ENCODE measurements at regions not wholly inside any gene's neighbourhood (a gene's known extent, or its start where the extent isn't known, plus 50 kb on each side); places are given as distances from the start of the nearest gene placed in this dataset.

GRCh38 chr13:51518827-51519226, 65.4 kb upstream of the WDFY2 start:
- TF ChIP-seq EZH2 (IDR thresholded peaks at IDR 0.05; ENCODE audit: low read depth, low read length, severe bottlenecking) (no peak), POLR2A (IDR thresholded peaks at IDR 0.05; ENCODE audit: control extremely low read depth in 1 of 2, low read depth in 2 of 2, low read length in 2 of 2) (no peak), CTCF (IDR thresholded peaks at IDR 0.05; ENCODE audit: control extremely low read depth in 1 of 3, insufficient read depth in 1 of 3, low read depth in 1 of 3, low read length in 3 of 3) (no peak), CHD1 (IDR thresholded peaks at IDR 0.05; ENCODE audit: low read depth, low read length) (no peak), TCF12 (IDR thresholded peaks at IDR 0.05; ENCODE audit: low read depth, low read length) (no peak), CBX8 (IDR thresholded peaks at IDR 0.05; ENCODE audit: borderline replicate concordance, low read depth, low read length) (no peak), JUND (IDR thresholded peaks at IDR 0.05; ENCODE audit: low read length) (no peak), RFX5 (IDR thresholded peaks at IDR 0.05; ENCODE audit: borderline replicate concordance, low read depth, low read length) (no peak), TAF1 (IDR thresholded peaks at IDR 0.05; ENCODE audit: low read depth, low read length) (no peak), CEBPB (IDR thresholded peaks at IDR 0.05; ENCODE audit: low read depth, low read length) (no peak)

All from H1 (cell line).